Keratinocyte (primary cell): ENCODE measurements at regions not wholly inside any gene's neighbourhood (a gene's known extent, or its start where the extent isn't known, plus 50 kb on each side); places are given as distances from the start of the nearest gene placed in this dataset.

Experiments used
- DNase-seq: peaks from one replicate; pipeline ENCODE4 v3.0.0-alpha.2; 2011; ENCODE audit warnings: low read depth, missing footprints, low spot score
- FAIRE-seq: peaks from 2 replicates; lab custom pipeline; 2011; peaks lifted over from hg19 to GRCh38; lab: Jason Lieb, UNC
- H2AFZ ChIP-seq: 2 replicates; pipeline ENCODE4 v1.6.0; 2012; ENCODE audit warnings: low read length, control low read depth, inconsistent platforms; ENCODE audit not compliant: control insufficient read depth
- H3K27ac ChIP-seq: 2 replicates; pipeline ENCODE4 v1.5.1; 2011; ENCODE audit warnings: low read length; ENCODE audit not compliant: control insufficient read depth, insufficient read depth
- H3K27me3 ChIP-seq: 3 replicates; pipeline ENCODE4 v1.6.0; 2011; ENCODE audit warnings: low read length; ENCODE audit not compliant: control insufficient read depth, insufficient read depth; ENCODE audit errors: extremely low read depth
- H3K36me3 ChIP-seq, 2 experiments: 2 replicates in 1 of 2; 3 replicates in 1 of 2; pipeline ENCODE4 v1.5.1; 2011; ENCODE audit warnings: low read length in 2 of 2, mild to moderate bottlenecking in 1 of 2; ENCODE audit not compliant: control insufficient read depth in 2 of 2, insufficient read depth in 2 of 2; ENCODE audit errors: extremely low read depth in 1 of 2
- H3K4me1 ChIP-seq: 3 replicates; pipeline ENCODE4 v1.5.1; 2011; ENCODE audit warnings: low read length; ENCODE audit not compliant: control insufficient read depth, insufficient read depth; ENCODE audit errors: extremely low read depth
- H3K4me2 ChIP-seq: 3 replicates; pipeline ENCODE4 v1.6.0; 2011; ENCODE audit warnings: low read depth, low read length; ENCODE audit not compliant: control insufficient read depth, insufficient read depth; ENCODE audit errors: extremely low read depth
- H3K4me3 ChIP-seq, 3 experiments: fragments of 200-600 bp in 1 of 3; sonication (generic) in 1 of 3; 2 replicates in 2 of 3; 3 replicates in 1 of 3; pipeline ENCODE4 v1.5.1; 2011 to 2016; ENCODE audit warnings: low read length in 3 of 3, mild to moderate bottlenecking in 3 of 3, control low read depth in 2 of 3, inconsistent platforms in 1 of 3, low read depth in 1 of 3, mixed read lengths in 1 of 3, mixed run types in 1 of 3, moderate library complexity in 1 of 3; ENCODE audit not compliant: control insufficient read depth in 2 of 3, insufficient read depth in 2 of 3; ENCODE audit errors: extremely low read depth in 1 of 3
- H3K79me2 ChIP-seq: 2 replicates; pipeline ENCODE4 v1.6.0; 2012; ENCODE audit warnings: low read length; ENCODE audit not compliant: control insufficient read depth, insufficient read depth
- H3K9ac ChIP-seq: 3 replicates; pipeline ENCODE4 v1.6.0; 2011; ENCODE audit warnings: low read length; ENCODE audit not compliant: control insufficient read depth, insufficient read depth; ENCODE audit errors: extremely low read depth
- H3K9me1 ChIP-seq: 3 replicates; pipeline ENCODE4 v1.6.0; 2011; ENCODE audit warnings: low read length; ENCODE audit not compliant: control insufficient read depth, insufficient read depth; ENCODE audit errors: extremely low read depth
- H3K9me3 ChIP-seq: 2 replicates; pipeline ENCODE4 v1.5.1; 2012; ENCODE audit warnings: low read depth, low read length; ENCODE audit not compliant: control insufficient read depth
- H4K20me1 ChIP-seq: 3 replicates; pipeline ENCODE4 v1.6.0; 2011; ENCODE audit warnings: low read length; ENCODE audit not compliant: control insufficient read depth, insufficient read depth; ENCODE audit errors: extremely low read depth
- EZH2 ChIP-seq: IDR thresholded peaks from one replicate; pipeline ENCODE4 v1.6.1; 2012; ENCODE audit warnings: inconsistent platforms, mild to moderate bottlenecking, low read length, moderate library complexity
- dilution Hi-C: fragments of 300-500 bp; cut with MboI; formaldehyde crosslinking; loops from one replicate; pipeline ENCODE4 v1.7.0; 2020; ENCODE audit warnings: low sequenced_read_pairs; ENCODE audit not compliant: extremely low pct_ligation_motif_present
- TF ChIP-seq, protein P1 (sequence below), 3 experiments: IDR thresholded peaks in 1 of 3; conservative IDR thresholded peaks in 1 of 3; optimal IDR thresholded peaks in 1 of 3; 2 replicates in 2 of 3; 3 replicates in 1 of 3; pipeline versions ENCODE3 to v1.5.1; 2011; ENCODE audit warnings: low read length in 3 of 3, mild to moderate bottlenecking in 3 of 3, moderate library complexity in 2 of 3, control low read depth in 1 of 3, inconsistent platforms in 1 of 3; ENCODE audit not compliant: insufficient read depth in 2 of 3; ENCODE audit errors: extremely low read depth in 1 of 3

DNA sequence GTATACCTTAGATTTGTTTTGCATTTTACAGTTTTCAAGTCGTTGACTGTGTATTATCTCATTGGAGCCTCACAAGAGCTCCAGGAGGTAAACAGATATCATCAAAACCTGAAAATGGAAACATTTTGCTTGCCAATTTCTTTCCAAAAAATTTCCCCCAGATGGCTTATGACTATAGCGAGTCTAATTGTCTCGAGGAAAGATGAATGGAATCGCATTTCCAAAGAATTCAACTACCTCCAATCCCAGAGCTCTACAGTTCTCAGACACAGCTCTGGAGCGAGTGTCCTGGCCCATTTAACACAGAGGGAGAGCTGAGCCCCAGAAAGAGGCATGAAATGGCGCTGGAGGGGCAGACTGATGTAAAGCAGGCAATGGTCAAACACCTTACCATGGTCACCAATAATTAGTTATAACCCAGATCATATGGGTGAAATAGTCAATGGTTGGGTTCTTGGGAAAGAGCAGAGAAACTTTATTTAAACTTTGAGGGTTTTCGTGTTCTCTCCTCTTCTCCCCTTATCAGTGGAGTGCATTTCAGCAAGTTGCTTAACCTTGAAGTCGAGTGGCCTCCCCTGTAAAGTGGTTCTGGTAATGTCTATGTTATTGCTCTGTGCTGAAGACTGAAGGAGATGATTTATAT is 168.2 kb downstream of the ZDHHC21 start:
- Histone ChIP-seq H3K4me3 (no peak overlapping the region), H3K79me2 (no peaks in the 10 kb centered on the region), H2AFZ (no peak overlapping the region), H3K27ac (no peak overlapping the region), H3K9me3 (no peaks in the 10 kb centered on the region), H3K9ac (no peak overlapping the region), H3K27me3 (no peaks in the 10 kb centered on the region), H4K20me1 (no peaks in the 10 kb centered on the region), H3K9me1 (no peaks in the 10 kb centered on the region), H3K4me2 (no peak overlapping the region), H3K4me1 (no peaks in the 10 kb centered on the region), H3K36me3 (no peaks in the 10 kb centered on the region)
- dilution Hi-C loops, result no loop called here
- TF ChIP-seq, protein P1, sequence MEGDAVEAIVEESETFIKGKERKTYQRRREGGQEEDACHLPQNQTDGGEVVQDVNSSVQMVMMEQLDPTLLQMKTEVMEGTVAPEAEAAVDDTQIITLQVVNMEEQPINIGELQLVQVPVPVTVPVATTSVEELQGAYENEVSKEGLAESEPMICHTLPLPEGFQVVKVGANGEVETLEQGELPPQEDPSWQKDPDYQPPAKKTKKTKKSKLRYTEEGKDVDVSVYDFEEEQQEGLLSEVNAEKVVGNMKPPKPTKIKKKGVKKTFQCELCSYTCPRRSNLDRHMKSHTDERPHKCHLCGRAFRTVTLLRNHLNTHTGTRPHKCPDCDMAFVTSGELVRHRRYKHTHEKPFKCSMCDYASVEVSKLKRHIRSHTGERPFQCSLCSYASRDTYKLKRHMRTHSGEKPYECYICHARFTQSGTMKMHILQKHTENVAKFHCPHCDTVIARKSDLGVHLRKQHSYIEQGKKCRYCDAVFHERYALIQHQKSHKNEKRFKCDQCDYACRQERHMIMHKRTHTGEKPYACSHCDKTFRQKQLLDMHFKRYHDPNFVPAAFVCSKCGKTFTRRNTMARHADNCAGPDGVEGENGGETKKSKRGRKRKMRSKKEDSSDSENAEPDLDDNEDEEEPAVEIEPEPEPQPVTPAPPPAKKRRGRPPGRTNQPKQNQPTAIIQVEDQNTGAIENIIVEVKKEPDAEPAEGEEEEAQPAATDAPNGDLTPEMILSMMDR (optimal IDR thresholded peaks at IDR 0.05 in 1 of 3, IDR thresholded peaks at IDR 0.05 in 1 of 3, conservative IDR thresholded peaks at IDR 0.05 in 1 of 3; ENCODE audit: extremely low read depth in 1 of 3, insufficient read depth in 2 of 3, low read length in 3 of 3), result no peak
- FAIRE-seq (no peak), DNase-seq (no peak)

DNA sequence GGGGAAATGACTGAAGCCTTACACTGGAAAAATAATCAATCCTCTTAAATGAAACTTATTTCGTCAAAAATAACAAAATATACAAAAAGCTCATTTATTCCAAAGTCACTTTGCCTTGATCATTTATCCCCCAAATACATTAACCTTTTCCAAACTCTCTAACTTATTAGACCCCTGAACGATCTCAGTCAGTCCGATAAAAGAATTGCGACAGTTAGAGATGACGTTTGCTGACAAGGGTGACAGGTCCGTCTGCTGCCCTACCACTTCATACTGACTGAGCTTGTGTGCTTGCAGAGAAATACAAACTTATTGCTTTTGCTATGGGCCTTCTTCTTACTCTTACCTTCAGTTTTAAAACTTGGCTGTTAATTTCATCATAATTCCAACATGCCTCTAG is 169.7 kb downstream of the ZDHHC21 start:
- TF ChIP-seq, protein P1 (optimal IDR thresholded peaks at IDR 0.05 in 1 of 3, IDR thresholded peaks at IDR 0.05 in 1 of 3, conservative IDR thresholded peaks at IDR 0.05 in 1 of 3; ENCODE audit: extremely low read depth in 1 of 3, insufficient read depth in 2 of 3, low read length in 3 of 3), result no peak
- no peak for TF ChIP-seq EZH2
- no peak for FAIRE-seq
- no peak overlapping the region for H3K27ac ChIP-seq
- H3K4me1 ChIP-seq, result no peaks in the 10 kb centered on the region
- H3K9me1 ChIP-seq, result no peaks in the 10 kb centered on the region
- no peak overlapping the region for H2AFZ ChIP-seq
- H3K9ac ChIP-seq, result no peak overlapping the region
- no peak for DNase-seq
- H3K9me3 ChIP-seq, result no peaks in the 10 kb centered on the region
- dilution Hi-C loops, result no loop called here
- no peaks in the 10 kb centered on the region for H3K36me3 ChIP-seq
- no peak overlapping the region for H3K4me2 ChIP-seq
- H3K4me3 ChIP-seq, result no peak overlapping the region
- no peaks in the 10 kb centered on the region for H3K79me2 ChIP-seq
- H3K27me3 ChIP-seq, result no peaks in the 10 kb centered on the region
- no peaks in the 10 kb centered on the region for H4K20me1 ChIP-seq
